ENCODE measurements at regions not wholly inside any gene's neighbourhood (a gene's known extent, or its start where the extent isn't known, plus 50 kb on each side); places are given as distances from the start of the nearest gene placed in this dataset.

DNA sequence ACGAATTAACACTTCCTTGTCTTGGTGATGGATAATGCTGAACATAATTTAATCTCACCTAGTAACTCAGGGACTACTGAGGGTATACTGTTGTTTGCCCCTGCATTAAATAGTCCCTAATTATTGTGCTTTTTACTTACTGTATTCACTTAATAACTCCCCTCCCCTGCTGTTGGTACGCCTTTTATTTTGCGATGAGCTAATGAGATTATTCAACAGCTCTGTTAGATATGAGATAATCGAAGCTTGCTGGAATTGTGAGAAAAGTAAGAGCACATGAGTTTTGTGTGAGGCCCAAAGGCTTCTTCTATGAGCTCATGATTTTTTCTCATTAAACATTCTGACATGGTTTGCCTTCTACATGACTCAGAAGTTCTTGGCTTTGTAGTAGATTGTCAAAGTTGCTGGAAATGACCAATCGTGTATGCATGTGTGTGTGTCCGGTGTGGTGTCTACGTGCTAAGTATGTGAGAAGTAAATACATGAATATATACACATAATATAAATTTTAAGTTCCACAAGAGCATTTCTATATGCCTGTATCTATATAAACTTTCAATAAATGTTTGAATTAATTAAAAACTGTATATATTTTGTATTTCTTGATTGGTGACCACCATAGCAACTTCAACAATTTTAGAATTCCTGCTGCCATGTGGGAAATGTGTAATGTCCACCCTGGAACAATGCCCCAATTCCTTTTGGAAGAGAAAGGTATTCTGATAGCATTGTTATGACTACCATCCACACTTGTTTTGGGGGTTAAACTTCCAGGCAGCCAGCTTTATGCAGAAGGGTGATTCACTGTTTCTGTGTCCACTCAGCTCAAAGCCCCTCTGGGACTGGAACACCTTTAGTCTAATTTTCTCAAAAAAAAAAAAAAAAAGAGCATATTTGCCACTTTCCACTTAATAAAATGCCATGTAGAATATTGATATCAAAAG, 106.2 kb downstream of the SAMD9 start:
- TF ChIP-seq, protein P1, sequence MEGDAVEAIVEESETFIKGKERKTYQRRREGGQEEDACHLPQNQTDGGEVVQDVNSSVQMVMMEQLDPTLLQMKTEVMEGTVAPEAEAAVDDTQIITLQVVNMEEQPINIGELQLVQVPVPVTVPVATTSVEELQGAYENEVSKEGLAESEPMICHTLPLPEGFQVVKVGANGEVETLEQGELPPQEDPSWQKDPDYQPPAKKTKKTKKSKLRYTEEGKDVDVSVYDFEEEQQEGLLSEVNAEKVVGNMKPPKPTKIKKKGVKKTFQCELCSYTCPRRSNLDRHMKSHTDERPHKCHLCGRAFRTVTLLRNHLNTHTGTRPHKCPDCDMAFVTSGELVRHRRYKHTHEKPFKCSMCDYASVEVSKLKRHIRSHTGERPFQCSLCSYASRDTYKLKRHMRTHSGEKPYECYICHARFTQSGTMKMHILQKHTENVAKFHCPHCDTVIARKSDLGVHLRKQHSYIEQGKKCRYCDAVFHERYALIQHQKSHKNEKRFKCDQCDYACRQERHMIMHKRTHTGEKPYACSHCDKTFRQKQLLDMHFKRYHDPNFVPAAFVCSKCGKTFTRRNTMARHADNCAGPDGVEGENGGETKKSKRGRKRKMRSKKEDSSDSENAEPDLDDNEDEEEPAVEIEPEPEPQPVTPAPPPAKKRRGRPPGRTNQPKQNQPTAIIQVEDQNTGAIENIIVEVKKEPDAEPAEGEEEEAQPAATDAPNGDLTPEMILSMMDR (conservative IDR thresholded peaks at IDR 0.05; ENCODE audit: low read length), result no peak
- no peak for TF ChIP-seq EZH2phosphoT487 (IDR thresholded peaks at IDR 0.05; ENCODE audit: borderline replicate concordance)

All from Loucy (cell line).